ENCODE measurements at regions not wholly inside any gene's neighbourhood (a gene's known extent, or its start where the extent isn't known, plus 50 kb on each side); places are given as distances from the start of the nearest gene placed in this dataset.

- no peak overlapping the region for H3K4me3 ChIP-seq
- no peak for TF ChIP-seq CTCF (IDR thresholded peaks at IDR 0.05; ENCODE audit: control extremely low read depth, extremely low read depth)
- no peak for ATAC-seq (ENCODE audit: insufficient read depth, low FRiP score)
- no peaks in the 10 kb centered on the region for H3K4me1 ChIP-seq (ENCODE audit: control insufficient read depth in 5 of 5, insufficient read depth in 5 of 5, low read length in 5 of 5)
- no peak overlapping the region for H3K9ac ChIP-seq (ENCODE audit: insufficient read depth in 1 of 2, low read length in 2 of 2)
- H3K9me3 ChIP-seq (ENCODE audit: control insufficient read depth in 4 of 4, insufficient read depth in 3 of 4, low read length in 3 of 4), result peaks cover 0 to 3% (median 0%) of the 10 kb centered on the region in 4 donors
- H3K36me3 ChIP-seq (ENCODE audit: control insufficient read depth in 4 of 4, insufficient read depth in 4 of 4, low read length in 4 of 4), result no peaks in the 10 kb centered on the region
- no peak for DNase-seq
- no peaks in the 10 kb centered on the region for H3K27me3 ChIP-seq (ENCODE audit: control insufficient read depth in 3 of 3, insufficient read depth in 3 of 3, low read length in 2 of 3)
- WGBS, 2 donors, result 76 to 91% methylated on average over 3 of the region's 3 CpGs
- H3K27ac ChIP-seq (ENCODE audit: low read depth in 1 of 2, low read length in 1 of 2), result no peak overlapping the region
Measured at GRCh38 chr6:104431096-104431495, 428.6 kb downstream of the HACE1 start.

GRCh38 chr6:104428184-104428583 lies 431.5 kb downstream of the HACE1 start:
- peak in 2 of 3 donors; percentile 11 to 19 for DNase-seq
- ATAC-seq (ENCODE audit: insufficient read depth, low FRiP score), result no peak
- Histone ChIP-seq H3K4me1 (ENCODE audit: control insufficient read depth in 5 of 5, insufficient read depth in 5 of 5, low read length in 5 of 5) (no peaks in the 10 kb centered on the region), H3K4me3 (no peak overlapping the region), H3K27me3 (ENCODE audit: control insufficient read depth in 3 of 3, insufficient read depth in 3 of 3, low read length in 2 of 3) (no peaks in the 10 kb centered on the region), H3K27ac (ENCODE audit: low read depth in 1 of 2, low read length in 1 of 2) (no peak overlapping the region), H3K9ac (ENCODE audit: insufficient read depth in 1 of 2, low read length in 2 of 2) (no peak overlapping the region), H3K9me3 (ENCODE audit: control insufficient read depth in 4 of 4, insufficient read depth in 3 of 4, low read length in 3 of 4) (peaks cover 0 to 3% (median 0%) of the 10 kb centered on the region in 4 donors), H3K36me3 (ENCODE audit: control insufficient read depth in 4 of 4, insufficient read depth in 4 of 4, low read length in 4 of 4) (no peaks in the 10 kb centered on the region)
- WGBS, 2 donors, result 38 to 47% methylated on average over 1 of the region's 1 CpG
- TF ChIP-seq CTCF (IDR thresholded peaks at IDR 0.05; ENCODE audit: control extremely low read depth, extremely low read depth), result no peak

- WGBS, 2 donors, result 67 to 74% methylated on average over 2 of the region's 2 CpGs
- no peak overlapping the region for H3K27ac ChIP-seq (ENCODE audit: low read depth in 1 of 2, low read length in 1 of 2)
- DNase-seq (no peak), ATAC-seq (ENCODE audit: insufficient read depth, low FRiP score) (no peak)
- H3K4me1 ChIP-seq (ENCODE audit: control insufficient read depth in 5 of 5, insufficient read depth in 5 of 5, low read length in 5 of 5), result no peaks in the 10 kb centered on the region
- peaks cover 0 to 3% (median 0%) of the 10 kb centered on the region in 4 donors for H3K9me3 ChIP-seq (ENCODE audit: control insufficient read depth in 4 of 4, insufficient read depth in 3 of 4, low read length in 3 of 4)
- H3K9ac ChIP-seq (ENCODE audit: insufficient read depth in 1 of 2, low read length in 2 of 2), result no peak overlapping the region
- no peak for TF ChIP-seq CTCF (IDR thresholded peaks at IDR 0.05; ENCODE audit: control extremely low read depth, extremely low read depth)
- H3K36me3 ChIP-seq (ENCODE audit: control insufficient read depth in 4 of 4, insufficient read depth in 4 of 4, low read length in 4 of 4), result no peaks in the 10 kb centered on the region
- H3K4me3 ChIP-seq, result no peak overlapping the region
- no peaks in the 10 kb centered on the region for H3K27me3 ChIP-seq (ENCODE audit: control insufficient read depth in 3 of 3, insufficient read depth in 3 of 3, low read length in 2 of 3)
Measured at GRCh38 chr6:104423691-104424090, 436.0 kb downstream of the HACE1 start.

GRCh38 chr6:104421650-104422049 lies 438.1 kb downstream of the HACE1 start:
- no peak for TF ChIP-seq CTCF (IDR thresholded peaks at IDR 0.05; ENCODE audit: control extremely low read depth, extremely low read depth)
- no peaks in the 10 kb centered on the region for H3K36me3 ChIP-seq (ENCODE audit: control insufficient read depth in 4 of 4, insufficient read depth in 4 of 4, low read length in 4 of 4)
- H3K9me3 ChIP-seq (ENCODE audit: control insufficient read depth in 4 of 4, insufficient read depth in 3 of 4, low read length in 3 of 4), result peaks cover 0 to 2% (median 0%) of the 10 kb centered on the region in 4 donors
- WGBS, 2 donors, result 58 to 63% methylated on average over 4 of the region's 4 CpGs
- ATAC-seq (ENCODE audit: insufficient read depth, low FRiP score) (no peak), DNase-seq (no peak)
- no peak overlapping the region for H3K27ac ChIP-seq (ENCODE audit: low read depth in 1 of 2, low read length in 1 of 2)
- H3K9ac ChIP-seq (ENCODE audit: insufficient read depth in 1 of 2, low read length in 2 of 2), result no peak overlapping the region
- no peak overlapping the region for H3K4me3 ChIP-seq
- no peaks in the 10 kb centered on the region for H3K4me1 ChIP-seq (ENCODE audit: control insufficient read depth in 5 of 5, insufficient read depth in 5 of 5, low read length in 5 of 5)
- H3K27me3 ChIP-seq (ENCODE audit: control insufficient read depth in 3 of 3, insufficient read depth in 3 of 3, low read length in 2 of 3), result no peaks in the 10 kb centered on the region
